Epidermal melanocyte (primary cell): ENCODE measurements at regions not wholly inside any gene's neighbourhood (a gene's known extent, or its start where the extent isn't known, plus 50 kb on each side); places are given as distances from the start of the nearest gene placed in this dataset.

Experiments used
- DNase-seq: peaks from one replicate; pipeline ENCODE4 v3.0.0; 2011; ENCODE audit warnings: low spot score; ENCODE audit not compliant: insufficient read length

GRCh38 chr17:79503126-79503839, 107.6 kb downstream of the RBFOX3 start:
- no peak for DNase-seq

- no peak for DNase-seq
These were observed 108.9 kb downstream of the RBFOX3 start for GRCh38 chr17:79501910-79502309.

DNA sequence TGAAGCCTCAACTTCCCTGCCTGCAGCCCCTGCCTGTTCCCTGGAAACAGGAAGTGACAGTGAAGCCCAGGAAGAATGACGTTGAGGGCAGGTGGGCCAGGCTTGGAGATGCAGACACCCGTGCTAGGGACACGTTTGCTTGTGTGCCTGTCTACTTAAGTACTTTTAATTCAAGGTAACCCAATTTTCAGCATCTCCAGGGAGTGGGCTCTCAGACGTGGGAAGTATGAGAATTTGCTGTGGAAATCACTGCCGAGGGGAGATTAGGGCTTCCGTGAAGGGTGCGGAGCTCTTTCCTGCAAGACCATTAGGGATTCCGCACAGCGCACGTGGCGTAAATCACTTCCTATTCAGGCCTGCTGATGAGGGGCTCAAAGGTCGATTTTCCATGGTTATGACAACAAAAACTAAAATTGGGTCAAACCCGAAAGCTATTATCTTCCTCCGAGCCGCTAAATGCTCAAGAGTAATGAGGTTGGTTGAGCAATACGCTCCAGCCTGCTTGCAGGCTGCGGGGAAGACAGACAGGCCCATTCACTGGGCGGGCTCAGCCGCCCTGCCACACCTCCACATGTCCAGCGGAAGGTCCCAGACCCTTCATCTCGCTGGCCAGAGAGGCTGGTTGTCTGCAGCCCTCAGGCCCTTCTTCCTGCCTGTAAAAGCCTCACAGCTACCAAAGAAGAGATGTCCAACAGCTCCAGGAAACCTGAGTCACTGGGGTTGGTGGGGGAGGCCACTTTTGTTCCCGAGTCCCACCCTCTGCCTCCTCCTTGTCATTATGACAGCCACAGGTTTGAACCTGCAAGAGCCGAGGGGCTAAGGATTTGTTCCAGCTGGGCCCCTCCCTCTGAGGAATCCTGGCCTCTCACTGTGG, 109.9 kb downstream of the RBFOX3 start:
- DNase-seq = no peak

GRCh38 chr17:79498854-79499253, 112.0 kb downstream of the RBFOX3 start:
- no peak for DNase-seq

DNA sequence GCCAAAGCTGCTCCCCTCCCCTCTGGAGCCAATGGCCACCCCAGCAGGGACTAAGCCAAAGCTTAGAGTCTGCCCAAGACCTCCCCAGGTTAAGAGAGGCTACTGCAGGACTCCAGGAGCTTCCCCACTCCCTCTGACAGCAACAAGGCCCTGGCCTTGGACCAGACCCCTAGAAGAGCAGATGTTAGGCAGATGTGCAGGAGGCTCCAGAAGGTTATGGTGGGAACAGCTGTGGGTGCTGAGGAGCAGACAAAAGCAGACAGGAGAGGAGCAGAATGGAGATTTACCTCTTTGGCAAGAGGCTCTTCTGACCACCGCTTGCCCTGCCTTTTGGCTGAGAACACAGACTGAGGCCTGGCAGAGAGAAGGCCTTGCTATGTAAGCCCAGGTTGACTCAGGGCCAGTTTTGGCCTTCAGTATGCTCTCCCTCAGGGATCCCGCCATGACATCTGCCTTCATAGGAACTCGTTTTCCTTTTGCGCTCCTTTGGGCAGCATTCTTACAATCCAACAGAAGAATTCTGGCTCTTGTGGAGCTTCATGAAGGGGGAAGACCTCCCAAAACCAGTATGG, 113.0 kb downstream of the RBFOX3 start:
- no peak for DNase-seq

GRCh38 chr17:79496422-79497005, 114.3 kb downstream of the RBFOX3 start:
- no peak for DNase-seq

DNA sequence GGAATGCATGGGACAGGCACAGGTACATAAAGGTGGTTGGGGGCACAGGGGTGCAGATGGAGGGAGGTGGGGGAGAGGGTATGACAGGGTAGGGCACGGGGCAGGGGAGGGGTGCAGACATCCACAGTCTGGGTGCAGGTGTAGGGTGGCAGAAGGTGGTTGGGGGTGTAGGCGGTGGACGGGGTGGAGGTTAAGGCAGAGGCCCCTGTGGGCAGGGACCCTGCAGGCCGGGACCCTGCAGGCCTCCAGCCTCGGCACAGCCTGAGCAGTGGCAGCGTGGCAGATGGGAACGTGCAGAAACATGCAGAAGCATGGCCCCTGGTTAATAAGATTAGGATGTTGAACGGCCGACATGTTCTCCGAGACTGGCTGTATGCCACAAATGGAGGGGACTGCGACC, 115.2 kb downstream of the RBFOX3 start:
- no peak for DNase-seq

DNA sequence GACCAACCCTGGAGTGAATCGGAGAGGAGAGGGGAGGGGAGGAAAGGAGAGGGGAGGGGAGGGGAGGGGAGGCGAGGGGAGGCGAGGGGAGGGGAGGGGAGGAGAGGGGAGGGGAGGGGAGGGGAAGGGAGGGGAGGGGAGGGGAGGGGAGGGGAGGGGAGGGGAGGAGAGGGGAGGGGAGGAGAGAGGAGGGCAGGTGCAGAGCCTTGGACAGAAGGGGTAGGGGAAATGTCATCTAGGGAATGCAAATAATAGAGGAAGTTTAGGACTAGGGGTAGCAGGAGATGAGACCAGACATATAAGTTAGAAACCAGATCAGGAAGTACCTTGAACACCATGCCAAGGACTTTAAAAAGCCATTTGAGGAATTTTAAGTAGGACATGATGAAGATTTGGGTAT, 119.8 kb downstream of the RBFOX3 start:
- no peak for DNase-seq

- no peak for DNase-seq
These were observed 120.3 kb downstream of the RBFOX3 start for GRCh38 chr17:79490530-79490929.

DNA sequence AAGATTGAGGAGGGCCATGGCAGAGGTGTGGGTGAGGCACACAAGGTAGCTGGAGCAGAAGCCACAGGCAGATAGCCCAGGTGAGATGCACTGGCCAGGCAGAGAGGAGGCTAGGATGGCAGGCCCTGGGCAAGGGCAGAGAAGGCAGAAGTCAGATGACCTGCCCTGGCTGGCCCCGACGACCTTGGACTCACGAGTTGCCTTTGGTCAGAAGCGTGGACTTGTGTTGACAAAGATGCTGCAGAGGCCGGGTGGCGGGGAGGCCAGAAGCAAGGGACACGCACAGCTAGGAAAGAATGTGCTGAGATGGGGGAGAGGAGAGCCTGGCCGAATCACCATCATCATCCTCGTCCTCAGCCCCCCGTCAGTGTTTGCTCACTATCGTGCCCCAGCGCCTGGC, 123.7 kb downstream of the RBFOX3 start:
- DNase-seq = no peak

GRCh38 chr17:79485991-79486390, 124.9 kb downstream of the RBFOX3 start:
- DNase-seq = no peak

DNA sequence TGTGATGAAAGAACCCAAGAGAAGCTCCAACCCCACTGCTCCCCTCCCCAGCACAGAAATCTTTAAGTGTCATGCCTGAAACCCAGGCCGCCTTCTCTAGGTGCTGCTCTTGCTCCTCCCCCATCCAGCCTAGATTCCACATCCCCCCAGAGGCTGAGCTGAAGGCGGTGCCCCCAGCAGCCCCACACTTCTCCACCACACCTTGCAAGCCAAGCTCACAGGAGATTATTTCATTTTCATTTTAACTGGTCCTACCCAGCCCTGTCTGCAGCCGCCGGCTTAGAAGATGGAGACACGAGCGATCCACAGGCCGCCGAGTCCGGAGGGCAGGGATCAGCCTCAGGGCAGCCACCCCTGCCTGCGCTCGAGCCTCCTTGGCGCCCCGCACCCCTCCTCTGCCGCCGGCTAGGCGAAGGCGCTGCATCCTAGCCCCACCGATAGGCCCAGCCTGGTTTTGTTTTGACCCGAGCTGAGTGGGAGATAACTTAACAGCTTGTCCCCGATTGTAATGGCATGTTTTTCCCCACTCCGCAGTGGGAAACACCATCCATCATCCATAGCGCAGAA, 125.3 kb downstream of the RBFOX3 start:
- DNase-seq = no peak

DNA sequence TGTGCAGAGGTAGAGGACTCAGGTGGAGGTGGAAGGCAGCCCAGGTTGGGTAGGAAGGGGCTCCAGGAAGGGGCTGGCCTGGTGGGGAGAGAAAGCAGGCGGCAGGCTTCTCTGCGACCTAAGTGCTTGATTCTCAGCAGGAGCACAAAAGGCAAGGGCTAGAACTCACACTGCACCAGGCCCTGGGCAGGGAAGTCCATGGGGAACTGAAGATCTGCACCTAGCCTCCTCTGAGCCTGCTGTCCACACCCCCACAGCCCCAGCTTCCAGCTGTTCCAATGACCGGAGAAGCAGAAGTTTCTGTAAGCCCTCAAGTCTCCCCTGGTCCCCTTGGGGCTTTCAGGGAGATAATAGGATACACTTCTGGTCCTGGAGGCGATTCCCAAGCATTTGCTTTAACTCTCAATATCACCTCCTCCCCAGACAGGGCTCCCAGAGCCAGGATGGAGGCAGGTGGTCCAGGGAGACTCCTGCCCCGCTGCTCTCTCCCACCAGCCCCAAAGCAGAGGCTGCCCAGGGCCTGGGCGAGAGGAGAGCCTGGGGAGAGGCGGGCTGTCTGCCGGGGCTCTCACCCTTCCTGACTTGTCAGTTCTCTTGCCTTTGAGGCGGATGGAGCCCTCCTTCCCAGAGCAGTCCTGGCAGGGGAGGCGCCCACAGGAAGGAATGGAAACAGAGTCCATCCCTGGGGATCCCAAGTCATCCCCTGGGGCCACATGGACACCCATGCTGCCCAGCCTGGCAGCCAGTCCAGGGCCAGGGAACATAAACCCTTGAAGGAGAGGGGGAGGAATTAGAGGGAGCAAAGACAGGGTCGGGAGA, 126.0 kb downstream of the RBFOX3 start:
- no peak for DNase-seq

DNA sequence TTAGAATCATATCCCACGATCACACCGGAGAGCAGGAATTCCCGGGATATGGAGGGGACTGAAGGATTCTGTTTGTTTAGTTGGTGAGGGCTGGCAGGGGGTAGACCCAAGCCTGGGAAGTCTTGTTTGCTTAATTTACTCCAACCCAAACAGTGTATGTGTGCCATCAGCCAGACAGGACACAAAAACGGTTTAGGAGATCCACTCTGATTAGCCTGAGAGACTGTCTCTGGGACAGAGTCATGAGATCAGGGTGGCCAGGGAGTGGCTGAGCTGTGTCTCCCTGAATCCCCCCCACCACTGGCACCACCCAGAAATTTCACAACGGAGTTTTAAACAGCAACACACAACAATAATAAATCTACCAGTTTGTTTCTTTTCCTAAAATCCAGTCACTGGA, 127.0 kb downstream of the RBFOX3 start:
- DNase-seq = no peak

- no peak for DNase-seq
These were observed 127.9 kb downstream of the RBFOX3 start for GRCh38 chr17:79482727-79483521.

- no peak for DNase-seq
These were observed 131.0 kb downstream of the RBFOX3 start for GRCh38 chr17:79479876-79480275.

GRCh38 chr17:79478841-79479240, 132.0 kb downstream of the RBFOX3 start:
- no peak for DNase-seq

GRCh38 chr17:79478051-79478461, 132.8 kb downstream of the RBFOX3 start:
- no peak for DNase-seq

DNA sequence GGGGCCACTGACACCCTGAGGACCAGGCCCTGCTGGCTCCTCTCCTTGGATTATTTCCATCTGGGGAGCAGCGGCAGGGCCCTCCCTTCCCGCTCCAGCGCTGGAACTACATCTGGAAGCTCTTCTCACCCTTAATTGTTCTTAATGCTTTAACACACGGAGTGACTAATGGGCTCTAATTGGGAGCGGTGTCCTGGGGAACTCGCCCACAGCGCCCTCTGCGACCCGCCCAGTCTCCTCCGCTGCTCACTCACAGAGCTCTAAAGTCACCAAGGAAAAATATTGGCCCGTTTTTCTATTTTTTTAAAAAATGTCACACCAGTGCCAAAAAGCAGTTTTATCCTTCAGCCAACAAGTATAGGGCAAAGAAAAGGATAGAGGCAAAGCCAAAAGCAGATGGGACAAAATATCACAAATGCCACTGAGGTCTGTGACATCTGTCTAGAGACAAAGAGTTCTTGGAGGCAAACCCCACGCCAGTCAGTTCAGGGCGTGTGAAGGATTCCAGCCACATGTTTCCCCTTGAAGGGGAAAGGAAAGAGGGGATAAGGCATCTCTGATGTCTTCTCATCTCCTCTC, 134.7 kb downstream of the RBFOX3 start:
- DNase-seq = no peak
